GM12878 (cell line): ENCODE measurements at regions not wholly inside any gene's neighbourhood (a gene's known extent, or its start where the extent isn't known, plus 50 kb on each side); places are given as distances from the start of the nearest gene placed in this dataset.

ENCODE experiments used
- ATAC-seq: fragments of 200-7000 bp; cut with Tn5 transposase; 3 replicates; pipeline ENCODE4 v1.9.1; 2020; ENCODE audit warnings: mild to moderate bottlenecking, moderate library complexity
- BruUV-seq: library from RNA; stranded (reverse); fragments of 400-500 nt; replicated peaks from 2 replicates; lab custom pipeline; 2021; lab: Mats Ljungman, UMichigan
- CTCF ChIA-PET: fragments of 300-600 bp; sonication (Branson Sonifier 250); formaldehyde crosslinking; extraction: SDS; loops from one replicate; lab custom pipeline; 2021; ENCODE audit warnings: inconsistent platforms; lab: Yijun Ruan, JAX
- POLR2A ChIA-PET: fragments of 350-600 bp; formaldehyde crosslinking; extraction: SDS; loops from one replicate; lab custom pipeline; 2021; ENCODE audit warnings: inconsistent platforms; lab: Charles Lee
- RAD21 ChIA-PET: fragments of 300-600 bp; sonication (Branson Sonifier 250); formaldehyde crosslinking; loops from one replicate; lab custom pipeline; 2023; ENCODE audit warnings: antibody characterized with exemption; ENCODE audit not compliant: unreplicated experiment; lab: Charles Lee
- SMC1A ChIA-PET: fragments of 300-600 bp; sonication (Branson Sonifier 250); formaldehyde crosslinking; loops from one replicate; lab custom pipeline; 2023; ENCODE audit not compliant: unreplicated experiment, uncharacterized antibody; lab: Charles Lee
- DNase-seq: peaks from one replicate; pipeline ENCODE4 v3.0.0-alpha.2; 2011; ENCODE audit warnings: low read depth, low spot score
- FAIRE-seq: peaks from 3 replicates; lab custom pipeline; 2011; peaks lifted over from hg19 to GRCh38; lab: Jason Lieb, UNC
- H2AFZ ChIP-seq: 2 replicates; pipeline ENCODE4 v1.6.0; 2011; ENCODE audit warnings: low read depth, low read length, control low read depth; ENCODE audit not compliant: control insufficient read depth
- H3K27ac ChIP-seq: 2 replicates; pipeline ENCODE4 v1.5.1; 2011; ENCODE audit warnings: control low read depth; ENCODE audit not compliant: control insufficient read depth, insufficient read depth
- H3K27me3 ChIP-seq, 2 experiments: replicated peaks in 1 of 2; 2 replicates each; pipeline versions ENCODE4 v1.6.0 to v1.6.1; 2011; ENCODE audit warnings: low read length in 1 of 2; ENCODE audit not compliant: control insufficient read depth in 2 of 2, insufficient read depth in 2 of 2
- H3K36me3 ChIP-seq, 2 experiments: 2 replicates each; pipeline ENCODE4 v1.5.1; 2011; ENCODE audit warnings: low read length in 1 of 2; ENCODE audit not compliant: control insufficient read depth in 2 of 2, insufficient read depth in 2 of 2
- H3K4me1 ChIP-seq: 2 replicates; pipeline ENCODE4 v1.6.1; 2011; ENCODE audit warnings: mild to moderate bottlenecking, low read length, moderate library complexity, mixed read lengths; ENCODE audit not compliant: control insufficient read depth, insufficient read depth
- H3K4me2 ChIP-seq: 2 replicates; pipeline ENCODE4 v1.6.0; 2011; ENCODE audit warnings: control low read depth; ENCODE audit not compliant: control insufficient read depth, insufficient read depth
- H3K4me3 ChIP-seq: fragments of 200-600 bp; sonication (generic); 2 replicates; pipeline ENCODE4 v1.5.1; 2016
- H3K79me2 ChIP-seq: 2 replicates; pipeline ENCODE4 v1.6.0; 2011; ENCODE audit warnings: low read length; ENCODE audit not compliant: control insufficient read depth, insufficient read depth
- H3K9ac ChIP-seq: 2 replicates; pipeline ENCODE4 v1.8.0; 2011; ENCODE audit warnings: low read length, control low read depth, mixed read lengths; ENCODE audit not compliant: control insufficient read depth, insufficient read depth
- H3K9me3 ChIP-seq: replicated peaks from 3 replicates; pipeline ENCODE4 v1.5.1; 2011; ENCODE audit warnings: mild to moderate bottlenecking, low read length; ENCODE audit not compliant: control insufficient read depth, insufficient read depth
- H4K20me1 ChIP-seq: 2 replicates; pipeline ENCODE4 v1.6.0; 2011; ENCODE audit not compliant: control insufficient read depth, insufficient read depth
- EZH2 ChIP-seq: IDR thresholded peaks from 2 replicates; pipeline ENCODE4 v1.6.1; 2012; ENCODE audit warnings: low read depth, mild to moderate bottlenecking, control low read depth, inconsistent platforms, low read length, borderline replicate concordance; ENCODE audit not compliant: control insufficient read depth
- GATAD2B ChIP-seq: fragments of 450-650 bp; conservative IDR thresholded peaks from 2 replicates; pipeline ENCODE4 v1.6.1; 2017; ENCODE audit warnings: low read depth, mild to moderate bottlenecking, moderate library complexity
- KAT2A ChIP-seq: conservative IDR thresholded peaks from 2 replicates; pipeline ENCODE4 v1.6.1; 2011; ENCODE audit warnings: low read depth, low read length; ENCODE audit not compliant: control insufficient read depth
- KDM1A ChIP-seq: fragments of 200-600 bp; sonication (generic); IDR thresholded peaks from 2 replicates; pipeline ENCODE4 v1.6.1; 2016; ENCODE audit warnings: borderline replicate concordance
- MEF2A ChIP-seq: IDR thresholded peaks from 2 replicates; pipeline ENCODE4 v1.6.1; 2011; ENCODE audit warnings: low read depth, mild to moderate bottlenecking, low read length, moderate library complexity; ENCODE audit not compliant: insufficient read depth
- NFIC ChIP-seq: IDR thresholded peaks from 2 replicates; pipeline ENCODE4 v1.6.1; 2012; ENCODE audit warnings: low read depth, mild to moderate bottlenecking, inconsistent platforms, low read length, moderate library complexity
- SIN3A ChIP-seq: IDR thresholded peaks from 2 replicates; pipeline ENCODE4 v1.6.1; 2012; ENCODE audit warnings: low read depth, low read length, improper control_type of control experiment
- TAF1 ChIP-seq: IDR thresholded peaks from 2 replicates; pipeline ENCODE4 v1.6.1; 2011; ENCODE audit warnings: mild to moderate bottlenecking, low read depth, low read length, borderline replicate concordance
- TBL1XR1 ChIP-seq: IDR thresholded peaks from 2 replicates; pipeline ENCODE4 v1.6.1; 2012; ENCODE audit warnings: low read depth, low read length, improper control_type of control experiment
- YY1 ChIP-seq: IDR thresholded peaks from 2 replicates; pipeline ENCODE4 v1.6.1; 2011; ENCODE audit warnings: low read depth, mild to moderate bottlenecking, low read length
- ZNF217 ChIP-seq: fragments of 450-650 bp; IDR thresholded peaks from 2 replicates; pipeline ENCODE4 v1.6.1; 2017; ENCODE audit warnings: antibody characterized with exemption, mild to moderate bottlenecking
- WGBS: methylation state at CpG from one replicate; pipeline ENCODE4 v1.1.6; 2016; ENCODE audit warnings: low lambda C conversion rate; ENCODE audit not compliant: insufficient replicate concordance, insufficient coverage; ENCODE audit errors: missing lambda C conversion rate; 5-methylcytosine and 5-hydroxymethylcytosine counted together
- in situ Hi-C: fragments of 300-500 bp; cut with MboI; formaldehyde crosslinking; loops from 9 replicates; pipeline ENCODE4 v1.14.3; 2018; ENCODE audit warnings: mixed read lengths
- intact Hi-C: fragments of 100-400 bp; cut with micrococcal nuclease; formaldehyde crosslinking; loops from one replicate; pipeline ENCODE4 v1.14.2; 2022; ENCODE audit not compliant: unreplicated experiment
- TF ChIP-seq, protein P1 (sequence below): IDR thresholded peaks from 2 replicates; pipeline ENCODE4 v1.6.1; 2011; ENCODE audit warnings: low read depth, low read length, improper control_type of control experiment, borderline replicate concordance
- TF ChIP-seq, protein P2 (sequence below): fragments of 450-650 bp; IDR thresholded peaks from 2 replicates; pipeline ENCODE4 v1.6.1; 2017; ENCODE audit warnings: borderline replicate concordance
- TF ChIP-seq, protein P3 (sequence below): fragments of 450-650 bp; IDR thresholded peaks from 2 replicates; pipeline ENCODE4 v1.6.1; 2018; ENCODE audit warnings: borderline replicate concordance, mild to moderate bottlenecking; ENCODE audit not compliant: partially characterized antibody
- TF ChIP-seq, protein P4 (sequence below): IDR thresholded peaks from 2 replicates; pipeline ENCODE4 v1.6.1; 2012; ENCODE audit warnings: improper control_type of control experiment, low read depth, low read length; ENCODE audit not compliant: insufficient replicate concordance

DNA sequence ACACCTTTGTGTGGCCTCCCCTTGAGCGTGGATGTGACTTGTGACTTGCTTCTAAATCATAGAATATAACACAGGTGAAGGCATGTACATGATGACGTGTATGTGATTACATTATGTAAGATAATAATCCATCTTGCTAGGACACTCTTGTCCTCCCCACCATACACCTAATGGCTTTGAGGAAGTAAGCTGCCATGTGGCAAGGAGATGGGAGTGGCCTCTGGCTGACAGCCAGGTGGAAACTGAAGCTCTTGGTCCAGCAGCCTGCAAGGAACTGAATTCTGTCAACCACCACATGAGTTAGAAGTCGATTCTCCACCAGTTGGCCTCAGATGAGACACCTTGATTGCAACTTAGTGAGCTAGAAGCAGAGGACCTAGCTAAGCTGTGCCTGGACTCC lies 67.4 kb upstream of the ELN start:
- H3K36me3 ChIP-seq, result no peaks in the 10 kb centered on the region
- RAD21 ChIA-PET, result interaction anchor here (1.4 to 2.0 kb wide), 2 partner anchors 19 to 66 kb away, joined by 3 to 8 read pairs; no protein-coding TSS in a partner anchor
- H4K20me1 ChIP-seq, result no peaks in the 10 kb centered on the region
- no peak for DNase-seq
- H3K27ac ChIP-seq, result no peak overlapping the region
- no peaks in the 10 kb centered on the region for H3K79me2 ChIP-seq
- H3K27me3 ChIP-seq, result no peaks in the 10 kb centered on the region
- no peak overlapping the region for H3K4me2 ChIP-seq
- no TSS peak for BruUV-seq
- no peak overlapping the region for H2AFZ ChIP-seq
- POLR2A ChIA-PET, result interaction anchor here (0.5 kb wide), 2 partner anchors 9 to 297 kb away, joined by 3 to 4 read pairs; no protein-coding TSS in a partner anchor
- H3K9me3 ChIP-seq, result no peaks in the 10 kb centered on the region; the same call in 1 of the 3 replicates
- no peak for ATAC-seq
- intact Hi-C loops, result no loop called here
- CTCF ChIA-PET, result interaction anchor here (0.9 to 1.4 kb wide), 2 partner anchors 10 to 66 kb away, joined by 3 to 5 read pairs; no protein-coding TSS in a partner anchor
- no peaks in the 10 kb centered on the region for H3K4me1 ChIP-seq
- no peak overlapping the region for H3K9ac ChIP-seq
- no peak for FAIRE-seq
- SMC1A ChIA-PET, result interaction anchor here (0.5 kb wide), 1 partner anchor 36 kb away, joined by 3 read pairs; no protein-coding TSS in a partner anchor
- in situ Hi-C loops, result no loop called here
- H3K4me3 ChIP-seq, result no peak overlapping the region
- WGBS, result 3% methylated on average over 3 of the region's 3 CpGs
- TF ChIP-seq, protein P1, sequence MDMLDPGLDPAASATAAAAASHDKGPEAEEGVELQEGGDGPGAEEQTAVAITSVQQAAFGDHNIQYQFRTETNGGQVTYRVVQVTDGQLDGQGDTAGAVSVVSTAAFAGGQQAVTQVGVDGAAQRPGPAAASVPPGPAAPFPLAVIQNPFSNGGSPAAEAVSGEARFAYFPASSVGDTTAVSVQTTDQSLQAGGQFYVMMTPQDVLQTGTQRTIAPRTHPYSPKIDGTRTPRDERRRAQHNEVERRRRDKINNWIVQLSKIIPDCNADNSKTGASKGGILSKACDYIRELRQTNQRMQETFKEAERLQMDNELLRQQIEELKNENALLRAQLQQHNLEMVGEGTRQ, result no peak
- TF ChIP-seq, protein P2, sequence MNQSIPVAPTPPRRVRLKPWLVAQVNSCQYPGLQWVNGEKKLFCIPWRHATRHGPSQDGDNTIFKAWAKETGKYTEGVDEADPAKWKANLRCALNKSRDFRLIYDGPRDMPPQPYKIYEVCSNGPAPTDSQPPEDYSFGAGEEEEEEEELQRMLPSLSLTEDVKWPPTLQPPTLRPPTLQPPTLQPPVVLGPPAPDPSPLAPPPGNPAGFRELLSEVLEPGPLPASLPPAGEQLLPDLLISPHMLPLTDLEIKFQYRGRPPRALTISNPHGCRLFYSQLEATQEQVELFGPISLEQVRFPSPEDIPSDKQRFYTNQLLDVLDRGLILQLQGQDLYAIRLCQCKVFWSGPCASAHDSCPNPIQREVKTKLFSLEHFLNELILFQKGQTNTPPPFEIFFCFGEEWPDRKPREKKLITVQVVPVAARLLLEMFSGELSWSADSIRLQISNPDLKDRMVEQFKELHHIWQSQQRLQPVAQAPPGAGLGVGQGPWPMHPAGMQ, result no peak
- no peak for TF ChIP-seq SIN3A
- TF ChIP-seq MEF2A, result no peak
- TF ChIP-seq NFIC, result no peak
- no peak for TF ChIP-seq GATAD2B
- no peak for TF ChIP-seq TBL1XR1
- no peak for TF ChIP-seq KDM1A
- no peak for TF ChIP-seq EZH2
- TF ChIP-seq KAT2A, result no peak
- no peak for TF ChIP-seq ZNF217
- TF ChIP-seq, protein P3, sequence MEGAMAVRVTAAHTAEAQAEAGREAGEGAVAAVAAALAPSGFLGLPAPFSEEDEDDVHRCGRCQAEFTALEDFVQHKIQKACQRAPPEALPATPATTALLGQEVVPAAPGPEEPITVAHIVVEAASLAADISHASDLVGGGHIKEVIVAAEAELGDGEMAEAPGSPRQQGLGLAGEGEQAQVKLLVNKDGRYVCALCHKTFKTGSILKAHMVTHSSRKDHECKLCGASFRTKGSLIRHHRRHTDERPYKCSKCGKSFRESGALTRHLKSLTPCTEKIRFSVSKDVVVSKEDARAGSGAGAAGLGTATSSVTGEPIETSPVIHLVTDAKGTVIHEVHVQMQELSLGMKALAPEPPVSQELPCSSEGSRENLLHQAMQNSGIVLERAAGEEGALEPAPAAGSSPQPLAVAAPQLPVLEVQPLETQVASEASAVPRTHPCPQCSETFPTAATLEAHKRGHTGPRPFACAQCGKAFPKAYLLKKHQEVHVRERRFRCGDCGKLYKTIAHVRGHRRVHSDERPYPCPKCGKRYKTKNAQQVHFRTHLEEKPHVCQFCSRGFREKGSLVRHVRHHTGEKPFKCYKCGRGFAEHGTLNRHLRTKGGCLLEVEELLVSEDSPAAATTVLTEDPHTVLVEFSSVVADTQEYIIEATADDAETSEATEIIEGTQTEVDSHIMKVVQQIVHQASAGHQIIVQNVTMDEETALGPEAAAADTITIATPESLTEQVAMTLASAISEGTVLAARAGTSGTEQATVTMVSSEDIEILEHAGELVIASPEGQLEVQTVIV, result no peak
- no peak for TF ChIP-seq YY1
- TF ChIP-seq, protein P4, sequence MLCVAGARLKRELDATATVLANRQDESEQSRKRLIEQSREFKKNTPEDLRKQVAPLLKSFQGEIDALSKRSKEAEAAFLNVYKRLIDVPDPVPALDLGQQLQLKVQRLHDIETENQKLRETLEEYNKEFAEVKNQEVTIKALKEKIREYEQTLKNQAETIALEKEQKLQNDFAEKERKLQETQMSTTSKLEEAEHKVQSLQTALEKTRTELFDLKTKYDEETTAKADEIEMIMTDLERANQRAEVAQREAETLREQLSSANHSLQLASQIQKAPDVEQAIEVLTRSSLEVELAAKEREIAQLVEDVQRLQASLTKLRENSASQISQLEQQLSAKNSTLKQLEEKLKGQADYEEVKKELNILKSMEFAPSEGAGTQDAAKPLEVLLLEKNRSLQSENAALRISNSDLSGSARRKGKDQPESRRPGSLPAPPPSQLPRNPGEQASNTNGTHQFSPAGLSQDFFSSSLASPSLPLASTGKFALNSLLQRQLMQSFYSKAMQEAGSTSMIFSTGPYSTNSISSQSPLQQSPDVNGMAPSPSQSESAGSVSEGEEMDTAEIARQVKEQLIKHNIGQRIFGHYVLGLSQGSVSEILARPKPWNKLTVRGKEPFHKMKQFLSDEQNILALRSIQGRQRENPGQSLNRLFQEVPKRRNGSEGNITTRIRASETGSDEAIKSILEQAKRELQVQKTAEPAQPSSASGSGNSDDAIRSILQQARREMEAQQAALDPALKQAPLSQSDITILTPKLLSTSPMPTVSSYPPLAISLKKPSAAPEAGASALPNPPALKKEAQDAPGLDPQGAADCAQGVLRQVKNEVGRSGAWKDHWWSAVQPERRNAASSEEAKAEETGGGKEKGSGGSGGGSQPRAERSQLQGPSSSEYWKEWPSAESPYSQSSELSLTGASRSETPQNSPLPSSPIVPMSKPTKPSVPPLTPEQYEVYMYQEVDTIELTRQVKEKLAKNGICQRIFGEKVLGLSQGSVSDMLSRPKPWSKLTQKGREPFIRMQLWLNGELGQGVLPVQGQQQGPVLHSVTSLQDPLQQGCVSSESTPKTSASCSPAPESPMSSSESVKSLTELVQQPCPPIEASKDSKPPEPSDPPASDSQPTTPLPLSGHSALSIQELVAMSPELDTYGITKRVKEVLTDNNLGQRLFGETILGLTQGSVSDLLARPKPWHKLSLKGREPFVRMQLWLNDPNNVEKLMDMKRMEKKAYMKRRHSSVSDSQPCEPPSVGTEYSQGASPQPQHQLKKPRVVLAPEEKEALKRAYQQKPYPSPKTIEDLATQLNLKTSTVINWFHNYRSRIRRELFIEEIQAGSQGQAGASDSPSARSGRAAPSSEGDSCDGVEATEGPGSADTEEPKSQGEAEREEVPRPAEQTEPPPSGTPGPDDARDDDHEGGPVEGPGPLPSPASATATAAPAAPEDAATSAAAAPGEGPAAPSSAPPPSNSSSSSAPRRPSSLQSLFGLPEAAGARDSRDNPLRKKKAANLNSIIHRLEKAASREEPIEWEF, result no peak
- TF ChIP-seq TAF1, result no peak
